Psoas muscle (tissue), 7 donors: ENCODE measurements at regions not wholly inside any gene's neighbourhood (a gene's known extent, or its start where the extent isn't known, plus 50 kb on each side); places are given as distances from the start of the nearest gene placed in this dataset.

ENCODE experiments used
- ATAC-seq, 4 donors: fragments of 200-7000 bp; cut with Tn5 transposase; one replicate each; pipeline ENCODE4 v1.9.1; 2020; ENCODE audit warnings: moderate library complexity in 3 of 4, mild to moderate bottlenecking in 2 of 4
- DNase-seq, 2 donors: peaks; one replicate each; pipeline ENCODE4 v3.0.0-alpha.2; 2020
- H3K27ac ChIP-seq: fragments of 200-600 bp; one replicate; pipeline ENCODE4 v1.8.0; 2022
- H3K27me3 ChIP-seq, 3 donors: fragments of 200-600 bp in 1 of 3; one replicate each; pipeline versions ENCODE4 v1.6.1 to v1.8.0; 2013 to 2022; ENCODE audit warnings: low read length in 2 of 3, mild to moderate bottlenecking in 2 of 3, moderate library complexity in 1 of 3; ENCODE audit not compliant: insufficient read depth in 3 of 3
- H3K36me3 ChIP-seq, 2 donors: fragments of 200-600 bp in 1 of 2; one replicate each; pipeline versions ENCODE4 v1.6.1 to v1.8.0; 2013 to 2022; ENCODE audit warnings: low read depth in 1 of 2, mild to moderate bottlenecking in 1 of 2, moderate library complexity in 1 of 2; ENCODE audit not compliant: insufficient read depth in 1 of 2
- H3K4me1 ChIP-seq: fragments of 200-600 bp; one replicate; pipeline ENCODE4 v1.8.0; 2022
- H3K4me3 ChIP-seq: fragments of 200-600 bp; one replicate; pipeline ENCODE4 v1.8.0; 2022; ENCODE audit warnings: mild to moderate bottlenecking
- H3K9me3 ChIP-seq: fragments of 200-600 bp; one replicate; pipeline ENCODE4 v1.8.0; 2022
- WGBS, 3 donors: extraction: QIAGEN DNeasy Blood & Tissue Kit; methylation state at CpG; one replicate each; pipeline versions ENCODE4 v1.1.6 to v1.1.7; 2013; 5-methylcytosine and 5-hydroxymethylcytosine counted together
- intact Hi-C, 2 donors: fragments of 100-400 bp; cut with DNase I; formaldehyde crosslinking; loops; one replicate each; pipeline versions ENCODE4 v1.11.0 to v1.14.2; 2022
- TF ChIP-seq, protein P1 (sequence below): fragments of 200-600 bp; IDR thresholded peaks from one replicate; pipeline ENCODE4 v1.8.0; 2022; ENCODE audit warnings: antibody characterized with exemption
- donor health status: healthy with polysubstance abuse.
- donor health status: DM: no; HTN: no; CAD: no; lungs with moderate emphysema.
- donor health status: Bipolar disorder and iron deficiency.
- donor health status: healthy.
- donor health status: DM: yes; HTN: yes; CAD: no.
- donor health status: DM: no; HTN: no; CAD: no.
- donor health status: DM: yes; HTN: yes; CAD: no.

DNA sequence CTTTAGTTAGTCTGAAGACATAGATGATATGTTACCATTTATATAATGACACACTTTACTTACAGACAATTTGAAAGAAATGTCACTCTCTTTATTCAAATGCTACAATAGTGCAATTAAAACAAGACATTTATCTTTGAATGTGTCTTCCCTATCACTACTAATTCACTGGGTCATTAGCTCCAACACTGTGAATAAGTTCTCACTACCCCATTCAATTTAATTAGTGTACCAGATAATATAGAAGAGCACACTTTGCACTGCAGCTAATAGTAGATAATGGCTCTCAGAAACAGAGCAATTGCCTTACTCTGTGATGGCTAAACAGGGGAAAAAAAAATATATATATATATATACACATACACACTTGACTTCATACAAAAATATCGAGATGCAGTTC lies 497.0 kb downstream of the DTWD2 start:
- H3K27ac ChIP-seq: no peak overlapping the region
- no peaks in the 10 kb centered on the region for H3K27me3 ChIP-seq
- DNase-seq: no peak
- H3K4me3 ChIP-seq: no peak overlapping the region
- intact Hi-C loops: no loop called here
- H3K4me1 ChIP-seq: no peaks in the 10 kb centered on the region
- WGBS, 3 donors: 91 to 95% (median 92%) methylated on average over 1 of the region's 1 CpG
- ATAC-seq: no peak
- H3K36me3 ChIP-seq: no peaks in the 10 kb centered on the region
- H3K9me3 ChIP-seq: no peaks in the 10 kb centered on the region
- TF ChIP-seq, protein P1, sequence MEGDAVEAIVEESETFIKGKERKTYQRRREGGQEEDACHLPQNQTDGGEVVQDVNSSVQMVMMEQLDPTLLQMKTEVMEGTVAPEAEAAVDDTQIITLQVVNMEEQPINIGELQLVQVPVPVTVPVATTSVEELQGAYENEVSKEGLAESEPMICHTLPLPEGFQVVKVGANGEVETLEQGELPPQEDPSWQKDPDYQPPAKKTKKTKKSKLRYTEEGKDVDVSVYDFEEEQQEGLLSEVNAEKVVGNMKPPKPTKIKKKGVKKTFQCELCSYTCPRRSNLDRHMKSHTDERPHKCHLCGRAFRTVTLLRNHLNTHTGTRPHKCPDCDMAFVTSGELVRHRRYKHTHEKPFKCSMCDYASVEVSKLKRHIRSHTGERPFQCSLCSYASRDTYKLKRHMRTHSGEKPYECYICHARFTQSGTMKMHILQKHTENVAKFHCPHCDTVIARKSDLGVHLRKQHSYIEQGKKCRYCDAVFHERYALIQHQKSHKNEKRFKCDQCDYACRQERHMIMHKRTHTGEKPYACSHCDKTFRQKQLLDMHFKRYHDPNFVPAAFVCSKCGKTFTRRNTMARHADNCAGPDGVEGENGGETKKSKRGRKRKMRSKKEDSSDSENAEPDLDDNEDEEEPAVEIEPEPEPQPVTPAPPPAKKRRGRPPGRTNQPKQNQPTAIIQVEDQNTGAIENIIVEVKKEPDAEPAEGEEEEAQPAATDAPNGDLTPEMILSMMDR: no peak

DNA sequence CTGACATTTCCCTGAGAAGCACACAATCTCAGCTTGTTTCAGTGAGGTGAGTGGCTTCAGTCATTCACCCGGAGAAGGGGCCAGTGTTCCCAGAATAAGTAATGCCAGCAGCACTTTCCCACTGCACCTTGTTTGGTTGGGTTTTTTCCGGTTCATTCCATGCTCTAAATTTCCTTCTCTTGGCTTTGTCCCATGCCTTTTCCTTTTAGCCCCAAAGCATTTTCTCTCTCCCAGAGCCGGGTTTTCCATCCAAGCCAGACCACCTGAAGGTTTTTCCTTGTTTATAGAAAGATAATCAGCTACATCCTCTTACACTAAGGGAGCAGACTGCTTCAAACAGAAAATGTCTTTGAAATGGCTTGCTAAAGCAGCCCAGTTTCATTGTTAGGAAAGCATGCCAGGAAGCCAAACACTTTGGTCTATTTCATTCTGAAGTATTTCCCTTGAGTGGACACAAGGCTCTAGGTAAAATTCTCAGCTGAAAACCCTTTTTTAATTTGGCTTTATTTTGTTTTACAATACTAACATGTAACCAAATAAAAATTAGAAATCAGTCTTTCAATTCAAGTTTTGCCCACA lies 501.6 kb downstream of the DTWD2 start:
- TF ChIP-seq, protein P1: no peak
- Histone ChIP-seq H3K9me3 (no peaks in the 10 kb centered on the region), H3K27ac (no peak overlapping the region), H3K4me1 (no peaks in the 10 kb centered on the region), H3K4me3 (no peak overlapping the region), H3K36me3 (no peaks in the 10 kb centered on the region), H3K27me3 (no peaks in the 10 kb centered on the region)
- ATAC-seq (no peak), DNase-seq (no peak)
- whole genome bisulfite sequencing, 3 donors: 37 to 57% (median 45%) methylated on average over 3 of the region's 3 CpGs
- intact Hi-C loops: no loop called here

DNA sequence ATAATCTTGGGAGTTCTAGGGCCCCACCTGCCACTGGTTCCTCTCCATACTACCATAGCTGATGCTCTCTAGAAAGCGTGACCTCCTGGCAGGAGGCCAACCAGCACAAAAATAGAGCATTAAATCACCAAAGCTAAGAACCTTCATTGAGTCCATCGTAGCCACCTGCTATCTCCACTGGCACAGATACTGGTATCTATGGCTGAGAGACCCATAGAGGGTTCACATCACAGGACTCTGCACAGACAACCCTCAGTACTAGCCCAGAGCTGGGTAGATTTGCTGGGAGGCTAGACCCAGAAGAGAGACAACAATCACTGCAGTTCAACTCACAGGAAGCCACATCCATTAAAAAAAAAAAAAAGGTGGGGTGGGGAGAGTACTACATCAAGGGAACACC lies 509.1 kb downstream of the DTWD2 start:
- no peaks in the 10 kb centered on the region for H3K27me3 ChIP-seq
- ATAC-seq (no peak), DNase-seq (no peak)
- intact Hi-C loops: no loop called here
- no peak overlapping the region for H3K4me3 ChIP-seq
- WGBS, 3 donors: 29 to 42% (median 38%) methylated on average over 2 of the region's 2 CpGs
- TF ChIP-seq, protein P1: no peak
- H3K36me3 ChIP-seq: no peaks in the 10 kb centered on the region
- no peak overlapping the region for H3K27ac ChIP-seq
- H3K4me1 ChIP-seq: no peaks in the 10 kb centered on the region
- H3K9me3 ChIP-seq: no peaks in the 10 kb centered on the region

DNA sequence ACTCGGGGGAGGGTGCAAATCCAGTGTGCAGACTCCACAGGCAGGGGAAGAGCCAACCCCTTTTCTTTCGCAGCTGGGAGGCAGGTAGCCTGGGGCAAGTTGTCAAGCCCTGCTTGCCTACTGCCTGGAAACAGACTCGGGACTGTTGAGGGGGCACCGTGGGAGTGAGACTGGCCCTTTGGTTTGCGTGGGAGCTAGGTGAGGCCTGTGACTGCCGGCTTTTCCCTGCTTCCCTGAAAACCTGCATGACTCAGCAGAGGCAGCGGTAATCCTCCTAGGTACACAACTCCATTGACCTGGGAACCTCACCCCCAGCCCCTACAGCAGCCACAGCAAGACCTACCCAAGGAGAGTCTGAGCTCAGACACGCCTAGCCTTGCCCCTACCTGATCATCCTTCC lies 509.5 kb downstream of the DTWD2 start:
- H3K4me1 ChIP-seq: no peaks in the 10 kb centered on the region
- H3K27ac ChIP-seq: no peak overlapping the region
- intact Hi-C loops: no loop called here
- H3K4me3 ChIP-seq: no peak overlapping the region
- TF ChIP-seq, protein P1: no peak
- H3K9me3 ChIP-seq: no peaks in the 10 kb centered on the region
- 90 to 94% (median 92%) methylated on average over 8 of the region's 8 CpGs for WGBS, 3 donors
- no peaks in the 10 kb centered on the region for H3K36me3 ChIP-seq
- DNase-seq (no peak), ATAC-seq (no peak)
- H3K27me3 ChIP-seq: no peaks in the 10 kb centered on the region

DNA sequence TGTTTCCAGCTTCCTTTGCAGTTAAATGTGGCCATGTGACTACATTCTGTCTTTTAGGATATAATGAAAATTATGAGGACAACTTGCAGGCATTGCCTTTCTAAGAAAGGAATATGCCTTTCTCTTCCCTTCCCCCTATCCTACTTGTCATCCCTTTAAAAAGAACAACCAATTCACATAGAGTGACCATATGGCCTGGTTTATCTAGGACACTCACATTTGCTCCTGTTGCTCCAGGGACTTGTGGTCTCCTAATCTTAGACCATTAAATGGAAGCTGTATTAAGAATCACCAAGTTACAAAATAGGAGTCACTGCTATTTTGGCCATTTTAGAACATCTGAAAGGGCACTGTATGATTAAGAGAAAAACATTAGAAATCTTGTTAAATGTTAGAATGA lies 520.3 kb downstream of the DTWD2 start:
- no peak overlapping the region for H3K27ac ChIP-seq
- intact Hi-C loops: no loop called here

More for the DNA sequence above, 520.3 kb downstream of the DTWD2 start:
- H3K9me3 ChIP-seq: no peaks in the 10 kb centered on the region
- TF ChIP-seq, protein P1: no peak
- H3K4me1 ChIP-seq: no peaks in the 10 kb centered on the region
- ATAC-seq (no peak), DNase-seq (no peak)
- H3K36me3 ChIP-seq: no peaks in the 10 kb centered on the region
- no peak overlapping the region for H3K4me3 ChIP-seq
- H3K27me3 ChIP-seq: no peaks in the 10 kb centered on the region
